Left lung (tissue), 4 donors: ENCODE measurements at regions not wholly inside any gene's neighbourhood (a gene's known extent, or its start where the extent isn't known, plus 50 kb on each side); places are given as distances from the start of the nearest gene placed in this dataset.

ENCODE experiments used
- ATAC-seq: fragments of 200-7000 bp; cut with Tn5 transposase; one replicate; pipeline ENCODE4 v1.9.1; 2020; ENCODE audit warnings: moderate library complexity
- DNase-seq, 4 donors: peaks; one replicate each; pipeline ENCODE4 v3.0.0-alpha.2; 2013 to 2020
- H3K27ac ChIP-seq, 2 donors: fragments of 200-600 bp; sonication (generic) in 1 of 2; one replicate each; pipeline versions ENCODE4 v1.5.0 to v1.8.0; 2020 to 2021
- H3K27me3 ChIP-seq, 2 donors: fragments of 200-600 bp; sonication (generic) in 1 of 2; one replicate each; pipeline versions ENCODE4 v1.5.0 to v1.8.0; 2020 to 2021
- H3K36me3 ChIP-seq, 2 donors: fragments of 200-600 bp; sonication (generic) in 1 of 2; one replicate each; pipeline versions ENCODE4 v1.5.0 to v1.8.0; 2020 to 2021
- H3K4me1 ChIP-seq, 2 donors: fragments of 200-600 bp; one replicate each; pipeline ENCODE4 v1.8.0; 2021
- H3K4me3 ChIP-seq, 2 donors: fragments of 200-600 bp; sonication (generic) in 1 of 2; one replicate each; pipeline versions ENCODE4 v1.5.0 to v1.8.0; 2020 to 2021; ENCODE audit warnings: mild to moderate bottlenecking in 1 of 2
- H3K9me3 ChIP-seq, 2 donors: fragments of 200-600 bp; sonication (generic) in 1 of 2; one replicate each; pipeline versions ENCODE4 v1.5.0 to v1.8.0; 2020 to 2021
- CTCF ChIP-seq, 2 donors: fragments of 200-600 bp; sonication (generic) in 1 of 2; IDR thresholded peaks; one replicate each; pipeline versions ENCODE4 v1.5.0 to v1.8.0; 2021; ENCODE audit warnings: antibody characterized with exemption in 2 of 2
- intact Hi-C, 2 donors: fragments of 100-400 bp; cut with DNase I; formaldehyde crosslinking; loops; one replicate each; pipeline versions ENCODE4 v1.11.2 to v1.14.2; 2022
- donor health status: DM: no; HTN: yes; CAD: no.
- donor health status: DM: no; HTN: no; CAD: no.

GRCh38 chr3:110474397-110474796 is 597.2 kb upstream of the NECTIN3 start:
- DNase-seq (no peak), ATAC-seq (no peak)
- intact Hi-C loops, result no loop called here
- H3K4me1 ChIP-seq, result no peaks in the 10 kb centered on the region
- no peaks in the 10 kb centered on the region for H3K9me3 ChIP-seq
- no peaks in the 10 kb centered on the region for H3K27me3 ChIP-seq
- no peak overlapping the region for H3K27ac ChIP-seq
- no peaks in the 10 kb centered on the region for H3K36me3 ChIP-seq
- no peak overlapping the region for H3K4me3 ChIP-seq
- TF ChIP-seq CTCF (IDR thresholded peaks at IDR 0.05), result no peak

- intact Hi-C loops, result no loop called here
- Histone ChIP-seq H3K4me3 (no peak overlapping the region), H3K36me3 (no peaks in the 10 kb centered on the region), H3K4me1 (no peaks in the 10 kb centered on the region), H3K27me3 (no peaks in the 10 kb centered on the region), H3K9me3 (peaks cover 0 to 6% of the 10 kb centered on the region in 2 donors), H3K27ac (no peak overlapping the region)
- TF ChIP-seq CTCF (IDR thresholded peaks at IDR 0.05), result no peak
- no peak for ATAC-seq
- DNase-seq, result no peak
Measured at GRCh38 chr3:110478377-110479054, 593.1 kb upstream of the NECTIN3 start.

- TF ChIP-seq CTCF (IDR thresholded peaks at IDR 0.05), result no peak
- H3K4me3 ChIP-seq, result no peak overlapping the region
- no peaks in the 10 kb centered on the region for H3K36me3 ChIP-seq
- no peak overlapping the region for H3K27ac ChIP-seq
- intact Hi-C loops, result no loop called here
- no peaks in the 10 kb centered on the region for H3K27me3 ChIP-seq
- H3K9me3 ChIP-seq, result peaks cover 0 to 12% of the 10 kb centered on the region in 2 donors
- DNase-seq, result no peak
- no peaks in the 10 kb centered on the region for H3K4me1 ChIP-seq
- ATAC-seq, result no peak
Measured at GRCh38 chr3:110479731-110480130, 591.9 kb upstream of the NECTIN3 start.

- Histone ChIP-seq H3K9me3 (peaks cover 0 to 49% of the 10 kb centered on the region in 2 donors), H3K27ac (no peak overlapping the region), H3K4me3 (no peak overlapping the region), H3K4me1 (no peaks in the 10 kb centered on the region), H3K27me3 (no peaks in the 10 kb centered on the region), H3K36me3 (no peaks in the 10 kb centered on the region)
- ATAC-seq, result no peak
- intact Hi-C loops, result no loop called here
- TF ChIP-seq CTCF (IDR thresholded peaks at IDR 0.05), result no peak
- no peak for DNase-seq
Measured at GRCh38 chr3:110485389-110485788, 586.2 kb upstream of the NECTIN3 start.

- intact Hi-C loops, result no loop called here
- Histone ChIP-seq H3K27ac (no peak overlapping the region), H3K4me1 (no peaks in the 10 kb centered on the region), H3K4me3 (no peak overlapping the region), H3K27me3 (no peaks in the 10 kb centered on the region), H3K9me3 (peaks cover 0 to 44% of the 10 kb centered on the region in 2 donors), H3K36me3 (no peaks in the 10 kb centered on the region)
- DNase-seq (no peak), ATAC-seq (no peak)
- TF ChIP-seq CTCF (IDR thresholded peaks at IDR 0.05), result no peak
Measured at GRCh38 chr3:110487840-110488239, 583.8 kb upstream of the NECTIN3 start.
